ENCODE measurements at regions not wholly inside any gene's neighbourhood (a gene's known extent, or its start where the extent isn't known, plus 50 kb on each side); places are given as distances from the start of the nearest gene placed in this dataset.
A peak's percentile ranks its signal among the peaks of the same experiment; 100 is the strongest.

GRCh38 chr1:30316056-30316455, 407.3 kb downstream of the MATN1 start:
- Histone ChIP-seq H3K36me3 (replicated peaks; ENCODE audit: control insufficient read depth, insufficient read depth, low read length) (no peaks in the 10 kb centered on the region), H3K27me3 (ENCODE audit: control insufficient read depth, insufficient read depth, low read length) (no peaks in the 10 kb centered on the region; the same call in 1 of the 2 replicates), H3K4me3 (ENCODE audit: insufficient read depth, low read depth, low read length) (no peak overlapping the region)
- DNase-seq: no peak

GRCh38 chr1:30315185-30315960, 408.0 kb downstream of the MATN1 start:
- peak; percentile 18 for DNase-seq
- Histone ChIP-seq H3K36me3 (replicated peaks; ENCODE audit: control insufficient read depth, insufficient read depth, low read length) (no peaks in the 10 kb centered on the region), H3K4me3 (ENCODE audit: insufficient read depth, low read depth, low read length) (no peak overlapping the region), H3K27me3 (ENCODE audit: control insufficient read depth, insufficient read depth, low read length) (no peaks in the 10 kb centered on the region; the same call in 1 of the 2 replicates)

- no peak for DNase-seq
- Histone ChIP-seq H3K36me3 (replicated peaks; ENCODE audit: control insufficient read depth, insufficient read depth, low read length) (no peaks in the 10 kb centered on the region), H3K27me3 (ENCODE audit: control insufficient read depth, insufficient read depth, low read length) (no peaks in the 10 kb centered on the region; the same call in 1 of the 2 replicates), H3K4me3 (ENCODE audit: insufficient read depth, low read depth, low read length) (no peak overlapping the region)
These were observed 408.8 kb downstream of the MATN1 start for GRCh38 chr1:30314591-30314990.

GRCh38 chr1:30313584-30313983, 409.8 kb downstream of the MATN1 start:
- H3K4me3 ChIP-seq (ENCODE audit: insufficient read depth, low read depth, low read length): no peak overlapping the region
- no peak for DNase-seq
- no peaks in the 10 kb centered on the region for H3K36me3 ChIP-seq (replicated peaks; ENCODE audit: control insufficient read depth, insufficient read depth, low read length)
- no peaks in the 10 kb centered on the region; the same call in 1 of the 2 replicates for H3K27me3 ChIP-seq (ENCODE audit: control insufficient read depth, insufficient read depth, low read length)

- no peaks in the 10 kb centered on the region; the same call in 1 of the 2 replicates for H3K27me3 ChIP-seq (ENCODE audit: control insufficient read depth, insufficient read depth, low read length)
- no peak for DNase-seq
- no peak overlapping the region for H3K4me3 ChIP-seq (ENCODE audit: insufficient read depth, low read depth, low read length)
- H3K36me3 ChIP-seq (replicated peaks; ENCODE audit: control insufficient read depth, insufficient read depth, low read length): no peaks in the 10 kb centered on the region
These were observed 410.2 kb downstream of the MATN1 start for GRCh38 chr1:30313176-30313575.

- no peaks in the 10 kb centered on the region for H3K36me3 ChIP-seq (replicated peaks; ENCODE audit: control insufficient read depth, insufficient read depth, low read length)
- DNase-seq: no peak
- H3K27me3 ChIP-seq (ENCODE audit: control insufficient read depth, insufficient read depth, low read length): no peaks in the 10 kb centered on the region; the same call in 1 of the 2 replicates
- H3K4me3 ChIP-seq (ENCODE audit: insufficient read depth, low read depth, low read length): no peak overlapping the region
These were observed 411.2 kb downstream of the MATN1 start for GRCh38 chr1:30312226-30312625.

GRCh38 chr1:30311749-30312148, 411.6 kb downstream of the MATN1 start:
- Histone ChIP-seq H3K27me3 (ENCODE audit: control insufficient read depth, insufficient read depth, low read length) (no peaks in the 10 kb centered on the region; the same call in 1 of the 2 replicates), H3K4me3 (ENCODE audit: insufficient read depth, low read depth, low read length) (no peak overlapping the region), H3K36me3 (replicated peaks; ENCODE audit: control insufficient read depth, insufficient read depth, low read length) (no peaks in the 10 kb centered on the region)
- DNase-seq: peak; percentile 18

- peak; percentile 17 for DNase-seq
- Histone ChIP-seq H3K27me3 (ENCODE audit: control insufficient read depth, insufficient read depth, low read length) (no peaks in the 10 kb centered on the region; the same call in 1 of the 2 replicates), H3K36me3 (replicated peaks; ENCODE audit: control insufficient read depth, insufficient read depth, low read length) (no peaks in the 10 kb centered on the region), H3K4me3 (ENCODE audit: insufficient read depth, low read depth, low read length) (no peak overlapping the region)
These were observed 412.2 kb downstream of the MATN1 start for GRCh38 chr1:30310966-30311742.

- no peaks in the 10 kb centered on the region; the same call in 1 of the 2 replicates for H3K27me3 ChIP-seq (ENCODE audit: control insufficient read depth, insufficient read depth, low read length)
- no peak for DNase-seq
- H3K36me3 ChIP-seq (replicated peaks; ENCODE audit: control insufficient read depth, insufficient read depth, low read length): no peaks in the 10 kb centered on the region
- no peak overlapping the region for H3K4me3 ChIP-seq (ENCODE audit: insufficient read depth, low read depth, low read length)
These were observed 416.2 kb downstream of the MATN1 start for GRCh38 chr1:30307182-30307581.

GRCh38 chr1:30305519-30305918, 417.9 kb downstream of the MATN1 start:
- H3K4me3 ChIP-seq (ENCODE audit: insufficient read depth, low read depth, low read length): no peak overlapping the region
- no peaks in the 10 kb centered on the region for H3K36me3 ChIP-seq (replicated peaks; ENCODE audit: control insufficient read depth, insufficient read depth, low read length)
- DNase-seq: no peak
- no peaks in the 10 kb centered on the region; the same call in 1 of the 2 replicates for H3K27me3 ChIP-seq (ENCODE audit: control insufficient read depth, insufficient read depth, low read length)

- DNase-seq: no peak
- H3K36me3 ChIP-seq (replicated peaks; ENCODE audit: control insufficient read depth, insufficient read depth, low read length): no peaks in the 10 kb centered on the region
- H3K27me3 ChIP-seq (ENCODE audit: control insufficient read depth, insufficient read depth, low read length): no peaks in the 10 kb centered on the region; the same call in 1 of the 2 replicates
- no peak overlapping the region for H3K4me3 ChIP-seq (ENCODE audit: insufficient read depth, low read depth, low read length)
These were observed 418.3 kb downstream of the MATN1 start for GRCh38 chr1:30305061-30305460.

- no peak for DNase-seq
These were observed 419.3 kb downstream of the MATN1 start for GRCh38 chr1:30304080-30304479.

GRCh38 chr1:30303387-30303786, 420.0 kb downstream of the MATN1 start:
- Histone ChIP-seq H3K36me3 (replicated peaks; ENCODE audit: control insufficient read depth, insufficient read depth, low read length) (no peaks in the 10 kb centered on the region), H3K27me3 (ENCODE audit: control insufficient read depth, insufficient read depth, low read length) (no peaks in the 10 kb centered on the region; the same call in 1 of the 2 replicates), H3K4me3 (ENCODE audit: insufficient read depth, low read depth, low read length) (no peak overlapping the region)
- no peak for DNase-seq

More at GRCh38 chr1:30304080-30304479, 419.3 kb downstream of the MATN1 start:
- H3K27me3 ChIP-seq (ENCODE audit: control insufficient read depth, insufficient read depth, low read length): no peaks in the 10 kb centered on the region; the same call in 1 of the 2 replicates
- H3K4me3 ChIP-seq (ENCODE audit: insufficient read depth, low read depth, low read length): no peak overlapping the region
- no peaks in the 10 kb centered on the region for H3K36me3 ChIP-seq (replicated peaks; ENCODE audit: control insufficient read depth, insufficient read depth, low read length)

GRCh38 chr1:30302858-30303257, 420.5 kb downstream of the MATN1 start:
- no peak for DNase-seq
- no peaks in the 10 kb centered on the region for H3K27me3 ChIP-seq (ENCODE audit: control insufficient read depth, insufficient read depth, low read length)
- no peak overlapping the region for H3K4me3 ChIP-seq (ENCODE audit: insufficient read depth, low read depth, low read length)
- no peaks in the 10 kb centered on the region for H3K36me3 ChIP-seq (replicated peaks; ENCODE audit: control insufficient read depth, insufficient read depth, low read length)

GRCh38 chr1:30300669-30301068, 422.7 kb downstream of the MATN1 start:
- H3K4me3 ChIP-seq (ENCODE audit: insufficient read depth, low read depth, low read length): no peak overlapping the region
- no peaks in the 10 kb centered on the region for H3K27me3 ChIP-seq (ENCODE audit: control insufficient read depth, insufficient read depth, low read length)
- H3K36me3 ChIP-seq (replicated peaks; ENCODE audit: control insufficient read depth, insufficient read depth, low read length): no peaks in the 10 kb centered on the region
- no peak for DNase-seq

Measured in H7 (cell line).